ENCODE measurements at regions not wholly inside any gene's neighbourhood (a gene's known extent, or its start where the extent isn't known, plus 50 kb on each side); places are given as distances from the start of the nearest gene placed in this dataset.
A peak's percentile ranks its signal among the peaks of the same experiment; 100 is the strongest.

- no peak for TF ChIP-seq EZH2 (IDR thresholded peaks at IDR 0.05; ENCODE audit: borderline replicate concordance, low read length)
- peak; percentile 50 for TF ChIP-seq CTCF (IDR thresholded peaks at IDR 0.05; ENCODE audit: low read length)
Observed at GRCh38 chr6:159540152-159540551, 152.9 kb downstream of the SOD2 start.
